Adrenal gland (tissue), 5 donors: ENCODE measurements at regions not wholly inside any gene's neighbourhood (a gene's known extent, or its start where the extent isn't known, plus 50 kb on each side); places are given as distances from the start of the nearest gene placed in this dataset.

Experiments used
- CTCF ChIP-seq, 6 experiments: fragments of 450-650 bp in 4 of 6; fragments of 200-600 bp in 2 of 6; sonication (generic) in 1 of 6; IDR thresholded peaks; 1 replicate in 5 of 6; 2 replicates in 1 of 6; pipeline versions ENCODE4 v1.5.1 to v1.8.0; 2016 to 2021; ENCODE audit warnings: antibody characterized with exemption in 6 of 6, mild to moderate bottlenecking in 2 of 6, moderate library complexity in 1 of 6
- POLR2A ChIP-seq, 2 donors: fragments of 450-650 bp; IDR thresholded peaks; one replicate each; pipeline ENCODE4 v1.6.1; 2017; ENCODE audit warnings: antibody characterized with exemption in 2 of 2, mild to moderate bottlenecking in 2 of 2, moderate library complexity in 1 of 2
- donor health status: DM: no; HTN: no; CAD: no.

GRCh38 chr6:91273729-91274128 lies 686.9 kb upstream of the MAP3K7 start:
- TF ChIP-seq CTCF (IDR thresholded peaks at IDR 0.05) = no peak
- TF ChIP-seq POLR2A (IDR thresholded peaks at IDR 0.05) = no peak
